ENCODE measurements at regions not wholly inside any gene's neighbourhood (a gene's known extent, or its start where the extent isn't known, plus 50 kb on each side); places are given as distances from the start of the nearest gene placed in this dataset.

GRCh38 chr11:131146827-131147490, 223.5 kb upstream of the NTM start:
- Histone ChIP-seq H3K4me1 (ENCODE audit: control insufficient read depth, insufficient read depth, low read length) (no peaks in the 10 kb centered on the region), H3K36me3 (ENCODE audit: control insufficient read depth, insufficient read depth, low read length) (no peaks in the 10 kb centered on the region), H3K27ac (ENCODE audit: low read length) (no peak overlapping the region), H3K27me3 (ENCODE audit: control insufficient read depth, insufficient read depth, low read length) (no peaks in the 10 kb centered on the region), H3K9me3 (ENCODE audit: control insufficient read depth, low read depth, low read length) (no peaks in the 10 kb centered on the region), H3K4me3 (ENCODE audit: low read length) (no peak overlapping the region)
- WGBS (ENCODE audit: insufficient coverage, low lambda C conversion rate) = 92% methylated on average over 3 of the region's 5 CpGs
- DNase-seq = no peak

GRCh38 chr11:131154351-131154750, 216.1 kb upstream of the NTM start:
- Histone ChIP-seq H3K4me3 (ENCODE audit: low read length) (no peak overlapping the region), H3K4me1 (ENCODE audit: control insufficient read depth, insufficient read depth, low read length) (no peaks in the 10 kb centered on the region), H3K27me3 (ENCODE audit: control insufficient read depth, insufficient read depth, low read length) (no peaks in the 10 kb centered on the region), H3K9me3 (ENCODE audit: control insufficient read depth, low read depth, low read length) (no peaks in the 10 kb centered on the region), H3K27ac (ENCODE audit: low read length) (no peak overlapping the region), H3K36me3 (ENCODE audit: control insufficient read depth, insufficient read depth, low read length) (no peaks in the 10 kb centered on the region)
- DNase-seq = no peak
- no CpG with 5 or more reads among the region's 7 CpGs for WGBS (ENCODE audit: insufficient coverage, low lambda C conversion rate)

- Histone ChIP-seq H3K4me1 (ENCODE audit: control insufficient read depth, insufficient read depth, low read length) (no peaks in the 10 kb centered on the region), H3K36me3 (ENCODE audit: control insufficient read depth, insufficient read depth, low read length) (no peaks in the 10 kb centered on the region), H3K27ac (ENCODE audit: low read length) (no peak overlapping the region), H3K9me3 (ENCODE audit: control insufficient read depth, low read depth, low read length) (no peaks in the 10 kb centered on the region), H3K27me3 (ENCODE audit: control insufficient read depth, insufficient read depth, low read length) (no peaks in the 10 kb centered on the region), H3K4me3 (ENCODE audit: low read length) (no peak overlapping the region)
- no peak for DNase-seq
- no CpG with 5 or more reads among the region's 2 CpGs for WGBS (ENCODE audit: insufficient coverage, low lambda C conversion rate)
Measured at GRCh38 chr11:131157678-131158077, 212.7 kb upstream of the NTM start.

- H3K4me3 ChIP-seq (ENCODE audit: low read length) = no peak overlapping the region
- no peak overlapping the region for H3K27ac ChIP-seq (ENCODE audit: low read length)
- no peaks in the 10 kb centered on the region for H3K4me1 ChIP-seq (ENCODE audit: control insufficient read depth, insufficient read depth, low read length)
- no peak for DNase-seq
- H3K9me3 ChIP-seq (ENCODE audit: control insufficient read depth, low read depth, low read length) = no peaks in the 10 kb centered on the region
- WGBS (ENCODE audit: insufficient coverage, low lambda C conversion rate) = 78% methylated on average over 2 of the region's 7 CpGs
- no peaks in the 10 kb centered on the region for H3K36me3 ChIP-seq (ENCODE audit: control insufficient read depth, insufficient read depth, low read length)
- H3K27me3 ChIP-seq (ENCODE audit: control insufficient read depth, insufficient read depth, low read length) = no peaks in the 10 kb centered on the region
Measured at GRCh38 chr11:131160846-131161245, 209.6 kb upstream of the NTM start.

GRCh38 chr11:131163613-131164012, 206.8 kb upstream of the NTM start:
- 79% methylated on average over 6 of the region's 8 CpGs for WGBS (ENCODE audit: insufficient coverage, low lambda C conversion rate)
- H3K27me3 ChIP-seq (ENCODE audit: control insufficient read depth, insufficient read depth, low read length) = no peaks in the 10 kb centered on the region
- H3K4me3 ChIP-seq (ENCODE audit: low read length) = no peak overlapping the region
- no peaks in the 10 kb centered on the region for H3K4me1 ChIP-seq (ENCODE audit: control insufficient read depth, insufficient read depth, low read length)
- no peaks in the 10 kb centered on the region for H3K9me3 ChIP-seq (ENCODE audit: control insufficient read depth, low read depth, low read length)
- no peak for DNase-seq
- no peak overlapping the region for H3K27ac ChIP-seq (ENCODE audit: low read length)
- H3K36me3 ChIP-seq (ENCODE audit: control insufficient read depth, insufficient read depth, low read length) = no peaks in the 10 kb centered on the region

GRCh38 chr11:131165036-131165435, 205.4 kb upstream of the NTM start:
- 56% methylated on average over 3 of the region's 5 CpGs for WGBS (ENCODE audit: insufficient coverage, low lambda C conversion rate)
- no peak for DNase-seq
- Histone ChIP-seq H3K4me1 (ENCODE audit: control insufficient read depth, insufficient read depth, low read length) (no peaks in the 10 kb centered on the region), H3K9me3 (ENCODE audit: control insufficient read depth, low read depth, low read length) (no peaks in the 10 kb centered on the region), H3K4me3 (ENCODE audit: low read length) (no peak overlapping the region), H3K36me3 (ENCODE audit: control insufficient read depth, insufficient read depth, low read length) (no peaks in the 10 kb centered on the region), H3K27me3 (ENCODE audit: control insufficient read depth, insufficient read depth, low read length) (no peaks in the 10 kb centered on the region), H3K27ac (ENCODE audit: low read length) (no peak overlapping the region)

- no peaks in the 10 kb centered on the region for H3K9me3 ChIP-seq (ENCODE audit: control insufficient read depth, low read depth, low read length)
- H3K27me3 ChIP-seq (ENCODE audit: control insufficient read depth, insufficient read depth, low read length) = no peaks in the 10 kb centered on the region
- no peaks in the 10 kb centered on the region for H3K4me1 ChIP-seq (ENCODE audit: control insufficient read depth, insufficient read depth, low read length)
- H3K27ac ChIP-seq (ENCODE audit: low read length) = no peak overlapping the region
- H3K36me3 ChIP-seq (ENCODE audit: control insufficient read depth, insufficient read depth, low read length) = no peaks in the 10 kb centered on the region
- 92% methylated on average over 2 of the region's 5 CpGs for WGBS (ENCODE audit: insufficient coverage, low lambda C conversion rate)
- H3K4me3 ChIP-seq (ENCODE audit: low read length) = no peak overlapping the region
- no peak for DNase-seq
Measured at GRCh38 chr11:131168839-131169713, 201.3 kb upstream of the NTM start.

GRCh38 chr11:131172011-131172410, 198.4 kb upstream of the NTM start:
- no CpG with 5 or more reads among the region's 2 CpGs for WGBS (ENCODE audit: insufficient coverage, low lambda C conversion rate)
- no peaks in the 10 kb centered on the region for H3K27me3 ChIP-seq (ENCODE audit: control insufficient read depth, insufficient read depth, low read length)
- no peaks in the 10 kb centered on the region for H3K9me3 ChIP-seq (ENCODE audit: control insufficient read depth, low read depth, low read length)
- H3K36me3 ChIP-seq (ENCODE audit: control insufficient read depth, insufficient read depth, low read length) = no peaks in the 10 kb centered on the region
- no peaks in the 10 kb centered on the region for H3K4me1 ChIP-seq (ENCODE audit: control insufficient read depth, insufficient read depth, low read length)
- H3K27ac ChIP-seq (ENCODE audit: low read length) = no peak overlapping the region
- DNase-seq = no peak
- no peak overlapping the region for H3K4me3 ChIP-seq (ENCODE audit: low read length)

- Histone ChIP-seq H3K4me1 (ENCODE audit: control insufficient read depth, insufficient read depth, low read length) (no peaks in the 10 kb centered on the region), H3K27ac (ENCODE audit: low read length) (no peak overlapping the region), H3K9me3 (ENCODE audit: control insufficient read depth, low read depth, low read length) (no peaks in the 10 kb centered on the region), H3K36me3 (ENCODE audit: control insufficient read depth, insufficient read depth, low read length) (no peaks in the 10 kb centered on the region), H3K27me3 (ENCODE audit: control insufficient read depth, insufficient read depth, low read length) (no peaks in the 10 kb centered on the region), H3K4me3 (ENCODE audit: low read length) (no peak overlapping the region)
- no CpG with 5 or more reads among the region's 11 CpGs for WGBS (ENCODE audit: insufficient coverage, low lambda C conversion rate)
- DNase-seq = no peak
Measured at GRCh38 chr11:131178020-131178419, 192.4 kb upstream of the NTM start.

GRCh38 chr11:131178596-131178995, 191.8 kb upstream of the NTM start:
- Histone ChIP-seq H3K27me3 (ENCODE audit: control insufficient read depth, insufficient read depth, low read length) (no peaks in the 10 kb centered on the region), H3K9me3 (ENCODE audit: control insufficient read depth, low read depth, low read length) (no peaks in the 10 kb centered on the region), H3K4me3 (ENCODE audit: low read length) (no peak overlapping the region), H3K4me1 (ENCODE audit: control insufficient read depth, insufficient read depth, low read length) (no peaks in the 10 kb centered on the region), H3K36me3 (ENCODE audit: control insufficient read depth, insufficient read depth, low read length) (no peaks in the 10 kb centered on the region), H3K27ac (ENCODE audit: low read length) (no peak overlapping the region)
- no peak for DNase-seq
- WGBS (ENCODE audit: insufficient coverage, low lambda C conversion rate) = no CpG with 5 or more reads among the region's 3 CpGs
